ENCODE measurements at regions not wholly inside any gene's neighbourhood (a gene's known extent, or its start where the extent isn't known, plus 50 kb on each side); places are given as distances from the start of the nearest gene placed in this dataset.
"Not testable (repeated sequence)": the region's sequence is repeated elsewhere in the genome, so short reads cannot be mapped to it uniquely, and the experiment has no call there.

DNA sequence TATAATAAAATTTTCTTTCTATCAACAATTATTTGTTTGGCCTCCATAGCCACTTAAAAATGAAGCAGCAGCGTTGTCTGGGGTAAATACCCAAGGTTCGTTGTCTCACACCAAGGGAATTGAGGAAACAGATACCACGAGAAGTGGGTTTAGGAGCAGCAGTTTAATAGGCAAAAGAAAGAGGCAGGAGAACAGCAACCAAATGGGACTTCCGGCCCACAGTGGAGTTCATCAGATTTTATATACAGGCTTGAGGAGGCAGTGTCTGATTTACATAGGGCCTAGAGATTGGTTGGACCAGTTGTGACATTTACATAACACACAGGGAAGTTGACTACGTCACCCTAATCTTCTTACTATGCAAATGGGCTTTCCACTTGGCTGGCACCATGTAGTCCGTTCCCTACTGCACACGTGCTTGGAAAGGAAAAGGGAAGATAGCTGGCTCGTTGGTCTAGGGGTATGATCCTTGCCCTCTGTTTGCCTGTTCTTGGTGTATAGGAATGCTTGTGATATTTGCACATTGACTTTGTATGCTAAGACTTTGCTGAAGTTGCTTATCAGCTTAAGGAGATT is 61.5 kb upstream of the SETMAR start:
- Histone ChIP-seq H3K9me3 (ENCODE audit: control insufficient read depth in 5 of 5, low read length in 5 of 5) (peaks cover 0 to 8% (median 3%) of the 10 kb centered on the region in 5 donors), H3K27me3 (ENCODE audit: control insufficient read depth in 5 of 5, insufficient read depth in 4 of 5, low read length in 5 of 5) (no peaks in the 10 kb centered on the region), H3K36me3 (ENCODE audit: control insufficient read depth in 5 of 5, insufficient read depth in 5 of 5, low read length in 5 of 5) (no peaks in the 10 kb centered on the region), H3K27ac (ENCODE audit: low read depth, low read length) (no peak overlapping the region), H3K4me3 (ENCODE audit: low read depth in 1 of 5, low read length in 5 of 5) (no peak overlapping the region), H3K4me1 (ENCODE audit: control insufficient read depth in 5 of 5, insufficient read depth in 5 of 5, low read length in 5 of 5) (no peaks in the 10 kb centered on the region), H3K9ac (ENCODE audit: low read length in 5 of 5) (no peak overlapping the region)

DNA sequence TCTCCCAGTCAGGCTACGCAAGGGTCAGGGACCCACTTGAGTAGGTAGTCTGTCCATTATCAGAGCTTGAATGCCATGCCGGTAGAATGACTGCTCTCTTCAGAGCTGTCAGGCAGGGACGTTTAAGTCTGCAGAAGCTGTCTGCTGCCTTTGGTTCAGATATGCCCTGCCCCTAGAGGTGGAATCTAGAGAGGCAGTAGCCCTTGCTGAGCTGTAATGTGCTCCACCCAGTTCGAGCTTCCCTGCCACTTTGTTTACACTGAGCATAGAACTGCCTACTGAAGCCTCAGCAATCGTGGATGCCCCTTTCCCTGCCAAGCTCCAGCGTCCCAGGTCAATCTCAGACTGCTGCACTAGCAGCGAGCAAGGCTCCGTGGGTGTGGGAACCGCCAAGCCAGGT is 57.5 kb upstream of the SETMAR start:
- H3K4me1 ChIP-seq (ENCODE audit: control insufficient read depth in 5 of 5, insufficient read depth in 5 of 5, low read length in 5 of 5), result no peaks in the 10 kb centered on the region
- H3K9me3 ChIP-seq (ENCODE audit: control insufficient read depth in 5 of 5, low read length in 5 of 5), result peaks cover 0 to 4% (median 0%) of the 10 kb centered on the region in 5 donors

DNA sequence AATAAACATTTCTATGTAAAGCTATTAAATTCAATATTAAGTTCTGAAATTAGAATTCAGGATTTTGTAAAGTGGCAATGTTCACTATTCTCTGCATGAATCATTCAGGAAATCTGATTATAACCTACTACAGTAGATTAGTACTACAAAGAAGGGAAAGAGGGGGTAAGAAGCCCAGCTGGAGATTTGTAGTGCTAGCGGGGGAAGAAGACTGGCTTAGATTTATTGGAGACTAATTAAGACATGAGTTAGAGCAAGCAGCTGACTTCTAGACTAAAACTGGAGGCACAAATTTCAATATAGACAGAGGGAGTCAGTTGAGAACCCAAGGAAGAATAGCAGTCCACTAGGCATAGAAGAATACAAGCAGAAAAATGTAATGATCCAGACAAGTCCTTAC is 55.8 kb upstream of the SETMAR start:
- Histone ChIP-seq H3K27me3 (ENCODE audit: control insufficient read depth in 5 of 5, insufficient read depth in 4 of 5, low read length in 5 of 5) (no peaks in the 10 kb centered on the region), H3K27ac (ENCODE audit: low read depth, low read length) (no peak overlapping the region), H3K4me3 (ENCODE audit: low read depth in 1 of 5, low read length in 5 of 5) (no peak overlapping the region), H3K36me3 (ENCODE audit: control insufficient read depth in 5 of 5, insufficient read depth in 5 of 5, low read length in 5 of 5) (no peaks in the 10 kb centered on the region), H3K9ac (ENCODE audit: low read length in 5 of 5) (no peak overlapping the region), H3K9me3 (ENCODE audit: control insufficient read depth in 5 of 5, low read length in 5 of 5) (peaks cover 0 to 4% (median 0%) of the 10 kb centered on the region in 5 donors), H3K4me1 (ENCODE audit: control insufficient read depth in 5 of 5, insufficient read depth in 5 of 5, low read length in 5 of 5) (no peaks in the 10 kb centered on the region)

More for the DNA sequence above, 57.5 kb upstream of the SETMAR start:
- Histone ChIP-seq H3K27ac (ENCODE audit: low read depth, low read length) (no peak overlapping the region), H3K27me3 (ENCODE audit: control insufficient read depth in 5 of 5, insufficient read depth in 4 of 5, low read length in 5 of 5) (no peaks in the 10 kb centered on the region), H3K36me3 (ENCODE audit: control insufficient read depth in 5 of 5, insufficient read depth in 5 of 5, low read length in 5 of 5) (no peaks in the 10 kb centered on the region), H3K9ac (ENCODE audit: low read length in 5 of 5) (no peak overlapping the region), H3K4me3 (ENCODE audit: low read depth in 1 of 5, low read length in 5 of 5) (no peak overlapping the region)

DNA sequence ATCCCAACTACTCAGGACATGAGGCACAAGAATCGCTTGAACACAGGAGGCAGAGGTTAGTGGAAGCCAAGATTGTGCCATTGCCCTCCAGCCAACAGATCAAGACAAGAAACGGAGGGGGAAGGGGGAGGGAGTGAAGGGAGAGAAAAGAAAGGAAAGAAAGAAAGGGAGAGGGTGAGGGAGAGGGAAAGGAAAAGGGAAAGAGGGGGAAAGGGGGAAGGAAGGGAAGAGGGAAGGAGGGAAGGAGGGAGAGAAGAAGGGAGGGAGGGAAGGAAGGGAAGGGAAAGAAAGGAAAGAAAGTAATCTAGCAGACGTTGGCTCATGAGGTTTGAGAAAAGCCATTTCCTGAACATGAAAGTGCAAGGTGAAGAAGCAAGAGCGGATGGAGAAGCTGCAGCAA is 53.1 kb upstream of the SETMAR start:
- Histone ChIP-seq H3K9ac (ENCODE audit: low read length in 5 of 5) (no peak overlapping the region), H3K36me3 (ENCODE audit: control insufficient read depth in 5 of 5, insufficient read depth in 5 of 5, low read length in 5 of 5) (no peaks in the 10 kb centered on the region), H3K4me1 (ENCODE audit: control insufficient read depth in 5 of 5, insufficient read depth in 5 of 5, low read length in 5 of 5) (no peaks in the 10 kb centered on the region), H3K9me3 (ENCODE audit: control insufficient read depth in 5 of 5, low read length in 5 of 5) (peaks cover 0 to 4% (median 0%) of the 10 kb centered on the region in 5 donors), H3K4me3 (ENCODE audit: low read depth in 1 of 5, low read length in 5 of 5) (no peak overlapping the region), H3K27me3 (ENCODE audit: control insufficient read depth in 5 of 5, insufficient read depth in 4 of 5, low read length in 5 of 5) (no peaks in the 10 kb centered on the region), H3K27ac (ENCODE audit: low read depth, low read length) (no peak overlapping the region)

DNA sequence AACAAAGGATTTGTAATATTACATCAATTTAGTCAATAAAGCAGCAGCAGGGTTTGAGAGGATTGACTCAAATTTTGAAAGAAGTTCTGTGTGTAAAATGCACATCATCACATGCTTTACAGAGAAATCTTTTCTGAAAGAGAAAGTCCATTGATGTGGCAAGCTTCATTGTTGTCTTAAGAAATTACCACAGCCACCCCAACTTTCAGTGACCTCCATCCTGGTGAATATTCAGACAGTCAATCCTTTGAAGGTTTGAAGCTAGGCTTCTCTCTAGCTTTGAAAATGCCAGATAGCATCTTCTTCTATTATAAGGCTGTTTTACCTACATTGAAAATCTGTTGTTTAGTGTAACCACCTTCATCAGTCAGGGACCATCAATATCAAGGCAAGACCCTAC is 51.8 kb upstream of the SETMAR start:
- Histone ChIP-seq H3K4me3 (ENCODE audit: low read depth in 1 of 5, low read length in 5 of 5) (no peak overlapping the region), H3K9me3 (ENCODE audit: control insufficient read depth in 5 of 5, low read length in 5 of 5) (peaks cover 0 to 4% (median 0%) of the 10 kb centered on the region in 5 donors), H3K4me1 (ENCODE audit: control insufficient read depth in 5 of 5, insufficient read depth in 5 of 5, low read length in 5 of 5) (no peaks in the 10 kb centered on the region), H3K27me3 (ENCODE audit: control insufficient read depth in 5 of 5, insufficient read depth in 4 of 5, low read length in 5 of 5) (no peaks in the 10 kb centered on the region), H3K27ac (ENCODE audit: low read depth, low read length) (no peak overlapping the region), H3K36me3 (ENCODE audit: control insufficient read depth in 5 of 5, insufficient read depth in 5 of 5, low read length in 5 of 5) (no peaks in the 10 kb centered on the region), H3K9ac (ENCODE audit: low read length in 5 of 5) (no peak overlapping the region)

DNA sequence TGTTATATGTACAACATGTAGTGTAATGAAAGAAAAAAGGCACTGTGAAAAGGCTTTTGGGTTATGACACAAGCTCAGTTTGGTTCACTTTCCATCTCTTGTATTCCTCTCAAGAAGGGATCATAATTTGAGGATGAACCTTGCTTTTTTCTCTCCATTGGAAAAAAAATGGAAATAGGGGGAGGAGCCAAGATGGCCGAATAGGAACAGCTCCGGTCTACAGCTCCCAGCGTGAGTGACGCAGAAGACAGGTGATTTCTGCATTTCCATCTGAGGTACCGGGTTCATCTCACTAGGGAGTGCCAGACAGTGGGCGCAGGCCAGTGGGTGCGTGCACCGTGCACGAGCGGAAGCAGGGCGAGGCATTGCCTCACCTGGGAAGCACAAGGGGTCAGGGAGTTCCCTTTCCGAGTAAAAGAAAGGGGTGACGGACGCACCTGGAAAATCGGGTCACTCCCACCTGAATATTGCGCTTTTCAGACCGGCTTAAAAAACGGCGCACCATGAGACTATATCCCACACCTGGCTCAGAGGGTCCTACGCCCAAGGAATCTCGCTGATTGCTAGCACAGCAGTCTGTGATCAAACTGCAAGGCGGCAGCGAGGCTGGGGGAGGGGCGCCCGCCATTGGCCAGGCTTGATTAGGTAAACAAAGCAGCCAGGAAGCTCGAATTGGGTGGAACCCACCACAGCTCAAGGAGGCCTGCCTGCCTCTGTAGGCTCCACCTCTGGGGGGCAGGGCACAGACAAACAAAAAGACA is 49.9 kb upstream of the SETMAR start:
- not testable (repeated sequence) for H3K9ac ChIP-seq (ENCODE audit: low read length in 5 of 5); H3K4me3 ChIP-seq (ENCODE audit: low read depth in 1 of 5, low read length in 5 of 5); H3K27ac ChIP-seq (ENCODE audit: low read depth, low read length); H3K27me3 ChIP-seq (ENCODE audit: control insufficient read depth in 5 of 5, insufficient read depth in 4 of 5, low read length in 5 of 5); H3K9me3 ChIP-seq (ENCODE audit: control insufficient read depth in 5 of 5, low read length in 5 of 5); H3K36me3 ChIP-seq (ENCODE audit: control insufficient read depth in 5 of 5, insufficient read depth in 5 of 5, low read length in 5 of 5); H3K4me1 ChIP-seq (ENCODE audit: control insufficient read depth in 5 of 5, insufficient read depth in 5 of 5, low read length in 5 of 5)
